ENCODE measurements at regions not wholly inside any gene's neighbourhood (a gene's known extent, or its start where the extent isn't known, plus 50 kb on each side); places are given as distances from the start of the nearest gene placed in this dataset.
"Not testable (repeated sequence)": the region's sequence is repeated elsewhere in the genome, so short reads cannot be mapped to it uniquely, and the experiment has no call there.

GRCh38 chr3:4065554-4065953 lies 237.6 kb upstream of the SETMAR start:
- Histone ChIP-seq H3K36me3 (ENCODE audit: control insufficient read depth, insufficient read depth, low read length) (no peaks in the 10 kb centered on the region), H3K4me3 (ENCODE audit: low read length) (no peak overlapping the region), H3K9me3 (ENCODE audit: control insufficient read depth, insufficient read depth, low read length) (no peaks in the 10 kb centered on the region), H3K27me3 (ENCODE audit: control insufficient read depth, insufficient read depth, low read length) (no peaks in the 10 kb centered on the region), H3K4me1 (ENCODE audit: control insufficient read depth, insufficient read depth, low read length) (no peaks in the 10 kb centered on the region), H3K27ac (ENCODE audit: low read length) (no peak overlapping the region)
- WGBS (ENCODE audit: insufficient coverage, insufficient read length) = no CpG with 5 or more reads among the region's 1 CpG
- DNase-seq (ENCODE audit: low read depth, low spot score) = no peak

- no peak overlapping the region for H3K27ac ChIP-seq (ENCODE audit: low read length)
- no peaks in the 10 kb centered on the region for H3K9me3 ChIP-seq (ENCODE audit: control insufficient read depth, insufficient read depth, low read length)
- H3K4me3 ChIP-seq (ENCODE audit: low read length) = no peak overlapping the region
- no peaks in the 10 kb centered on the region for H3K27me3 ChIP-seq (ENCODE audit: control insufficient read depth, insufficient read depth, low read length)
- no peak for DNase-seq (ENCODE audit: low read depth, low spot score)
- no peaks in the 10 kb centered on the region for H3K36me3 ChIP-seq (ENCODE audit: control insufficient read depth, insufficient read depth, low read length)
- H3K4me1 ChIP-seq (ENCODE audit: control insufficient read depth, insufficient read depth, low read length) = peaks cover 5% of the 10 kb centered on the region
Observed at GRCh38 chr3:4067893-4068292, 235.3 kb upstream of the SETMAR start.

GRCh38 chr3:4069796-4070195 lies 233.4 kb upstream of the SETMAR start:
- no peaks in the 10 kb centered on the region for H3K9me3 ChIP-seq (ENCODE audit: control insufficient read depth, insufficient read depth, low read length)
- no peak for DNase-seq (ENCODE audit: low read depth, low spot score)
- no peak overlapping the region for H3K27ac ChIP-seq (ENCODE audit: low read length)
- no peaks in the 10 kb centered on the region for H3K36me3 ChIP-seq (ENCODE audit: control insufficient read depth, insufficient read depth, low read length)
- H3K4me3 ChIP-seq (ENCODE audit: low read length) = no peak overlapping the region
- H3K27me3 ChIP-seq (ENCODE audit: control insufficient read depth, insufficient read depth, low read length) = no peaks in the 10 kb centered on the region
- no CpG with 5 or more reads among the region's 2 CpGs for WGBS (ENCODE audit: insufficient coverage, insufficient read length)
- peaks cover 5% of the 10 kb centered on the region for H3K4me1 ChIP-seq (ENCODE audit: control insufficient read depth, insufficient read depth, low read length)

GRCh38 chr3:4071481-4072184 lies 231.5 kb upstream of the SETMAR start:
- no CpG with 5 or more reads among the region's 5 CpGs for WGBS (ENCODE audit: insufficient coverage, insufficient read length)
- no peaks in the 10 kb centered on the region for H3K36me3 ChIP-seq (ENCODE audit: control insufficient read depth, insufficient read depth, low read length)
- H3K4me3 ChIP-seq (ENCODE audit: low read length) = no peak overlapping the region
- H3K4me1 ChIP-seq (ENCODE audit: control insufficient read depth, insufficient read depth, low read length) = peaks cover 5% of the 10 kb centered on the region
- no peak overlapping the region for H3K27ac ChIP-seq (ENCODE audit: low read length)
- H3K27me3 ChIP-seq (ENCODE audit: control insufficient read depth, insufficient read depth, low read length) = no peaks in the 10 kb centered on the region
- peak; percentile 22 for DNase-seq (ENCODE audit: low read depth, low spot score)
- no peaks in the 10 kb centered on the region for H3K9me3 ChIP-seq (ENCODE audit: control insufficient read depth, insufficient read depth, low read length)

- H3K27ac ChIP-seq (ENCODE audit: low read length); H3K36me3 ChIP-seq (ENCODE audit: control insufficient read depth, insufficient read depth, low read length); H3K4me3 ChIP-seq (ENCODE audit: low read length); H3K4me1 ChIP-seq (ENCODE audit: control insufficient read depth, insufficient read depth, low read length); DNase-seq (ENCODE audit: low read depth, low spot score); H3K9me3 ChIP-seq (ENCODE audit: control insufficient read depth, insufficient read depth, low read length); H3K27me3 ChIP-seq (ENCODE audit: control insufficient read depth, insufficient read depth, low read length): not testable (repeated sequence)
- no CpG with 5 or more reads among the region's 2 CpGs for WGBS (ENCODE audit: insufficient coverage, insufficient read length)
Observed at GRCh38 chr3:4077278-4077677, 225.9 kb upstream of the SETMAR start.

GRCh38 chr3:4077950-4078349 lies 225.2 kb upstream of the SETMAR start:
- H3K9me3 ChIP-seq (ENCODE audit: control insufficient read depth, insufficient read depth, low read length) = no peaks in the 10 kb centered on the region; the same call in 1 of the 2 replicates
- no peaks in the 10 kb centered on the region for H3K4me1 ChIP-seq (ENCODE audit: control insufficient read depth, insufficient read depth, low read length)
- H3K36me3 ChIP-seq (ENCODE audit: control insufficient read depth, insufficient read depth, low read length) = no peaks in the 10 kb centered on the region
- H3K4me3 ChIP-seq (ENCODE audit: low read length) = no peak overlapping the region
- no peaks in the 10 kb centered on the region for H3K27me3 ChIP-seq (ENCODE audit: control insufficient read depth, insufficient read depth, low read length)
- DNase-seq (ENCODE audit: low read depth, low spot score) = no peak
- no CpG with 5 or more reads among the region's 2 CpGs for WGBS (ENCODE audit: insufficient coverage, insufficient read length)
- H3K27ac ChIP-seq (ENCODE audit: low read length) = no peak overlapping the region

GRCh38 chr3:4078903-4079302 lies 224.3 kb upstream of the SETMAR start:
- DNase-seq (ENCODE audit: low read depth, low spot score) = no peak
- Histone ChIP-seq H3K4me3 (ENCODE audit: low read length) (no peak overlapping the region), H3K36me3 (ENCODE audit: control insufficient read depth, insufficient read depth, low read length) (no peaks in the 10 kb centered on the region)

GRCh38 chr3:4079339-4080195 lies 223.6 kb upstream of the SETMAR start:
- Histone ChIP-seq H3K27me3 (ENCODE audit: control insufficient read depth, insufficient read depth, low read length) (no peaks in the 10 kb centered on the region), H3K27ac (ENCODE audit: low read length) (no peak overlapping the region), H3K9me3 (ENCODE audit: control insufficient read depth, insufficient read depth, low read length) (no peaks in the 10 kb centered on the region; the same call in 1 of the 2 replicates), H3K4me1 (ENCODE audit: control insufficient read depth, insufficient read depth, low read length) (no peaks in the 10 kb centered on the region), H3K4me3 (ENCODE audit: low read length) (no peak overlapping the region), H3K36me3 (ENCODE audit: control insufficient read depth, insufficient read depth, low read length) (no peaks in the 10 kb centered on the region)
- no peak for DNase-seq (ENCODE audit: low read depth, low spot score)
- WGBS (ENCODE audit: insufficient coverage, insufficient read length) = no CpG with 5 or more reads among the region's 6 CpGs

More at GRCh38 chr3:4078903-4079302, 224.3 kb upstream of the SETMAR start:
- Histone ChIP-seq H3K27me3 (ENCODE audit: control insufficient read depth, insufficient read depth, low read length) (no peaks in the 10 kb centered on the region), H3K9me3 (ENCODE audit: control insufficient read depth, insufficient read depth, low read length) (no peaks in the 10 kb centered on the region; the same call in 1 of the 2 replicates), H3K4me1 (ENCODE audit: control insufficient read depth, insufficient read depth, low read length) (no peaks in the 10 kb centered on the region), H3K27ac (ENCODE audit: low read length) (no peak overlapping the region)
- no CpG with 5 or more reads among the region's 8 CpGs for WGBS (ENCODE audit: insufficient coverage, insufficient read length)

- Histone ChIP-seq H3K4me3 (ENCODE audit: low read length) (no peak overlapping the region), H3K27ac (ENCODE audit: low read length) (no peak overlapping the region), H3K27me3 (ENCODE audit: control insufficient read depth, insufficient read depth, low read length) (no peaks in the 10 kb centered on the region), H3K9me3 (ENCODE audit: control insufficient read depth, insufficient read depth, low read length) (no peaks in the 10 kb centered on the region), H3K4me1 (ENCODE audit: control insufficient read depth, insufficient read depth, low read length) (no peaks in the 10 kb centered on the region), H3K36me3 (ENCODE audit: control insufficient read depth, insufficient read depth, low read length) (no peaks in the 10 kb centered on the region)
- no peak for DNase-seq (ENCODE audit: low read depth, low spot score)
- no CpG with 5 or more reads among the region's 9 CpGs for WGBS (ENCODE audit: insufficient coverage, insufficient read length)
Observed at GRCh38 chr3:4083225-4084015, 219.7 kb upstream of the SETMAR start.

GRCh38 chr3:4084271-4084670 lies 218.9 kb upstream of the SETMAR start:
- no peak overlapping the region for H3K4me3 ChIP-seq (ENCODE audit: low read length)
- no peak for DNase-seq (ENCODE audit: low read depth, low spot score)
- no peak overlapping the region for H3K27ac ChIP-seq (ENCODE audit: low read length)
- no peaks in the 10 kb centered on the region for H3K36me3 ChIP-seq (ENCODE audit: control insufficient read depth, insufficient read depth, low read length)
- no peaks in the 10 kb centered on the region for H3K4me1 ChIP-seq (ENCODE audit: control insufficient read depth, insufficient read depth, low read length)
- H3K9me3 ChIP-seq (ENCODE audit: control insufficient read depth, insufficient read depth, low read length) = no peaks in the 10 kb centered on the region
- H3K27me3 ChIP-seq (ENCODE audit: control insufficient read depth, insufficient read depth, low read length) = no peaks in the 10 kb centered on the region
